ENCODE measurements at regions not wholly inside any gene's neighbourhood (a gene's known extent, or its start where the extent isn't known, plus 50 kb on each side); places are given as distances from the start of the nearest gene placed in this dataset.
"Not testable (repeated sequence)": the region's sequence is repeated elsewhere in the genome, so short reads cannot be mapped to it uniquely, and the experiment has no call there.

- Histone ChIP-seq H3K4me3 (ENCODE audit: low read length in 2 of 2) (no peak overlapping the region), H3K9me3 (ENCODE audit: control insufficient read depth, low read length) (no peaks in the 10 kb centered on the region), H3K27ac (ENCODE audit: low read depth in 1 of 2, low read length in 2 of 2) (no peak overlapping the region), H3K4me1 (ENCODE audit: control insufficient read depth in 1 of 2, insufficient read depth in 2 of 2, low read length in 2 of 2) (no peaks in the 10 kb centered on the region), H3K36me3 (ENCODE audit: control insufficient read depth in 1 of 2, insufficient read depth in 2 of 2, low read length in 1 of 2) (no peaks in the 10 kb centered on the region), H3K27me3 (ENCODE audit: control insufficient read depth in 1 of 2, insufficient read depth in 2 of 2, low read length in 1 of 2) (no peaks in the 10 kb centered on the region)
- ATAC-seq (ENCODE audit: low FRiP score) (no peak), DNase-seq (no peak)
- intact Hi-C loops (cut with DNase I), result no loop called here
- 75 to 81% methylated on average over 2 of the region's 2 CpGs for WGBS, 2 donors
These were observed 306.0 kb upstream of the HS3ST5 start for GRCh38 chr6:114648847-114649246.

GRCh38 chr6:114638341-114638740 lies 295.5 kb upstream of the HS3ST5 start:
- ATAC-seq (ENCODE audit: low FRiP score) (no peak), DNase-seq (no peak)
- no peaks in the 10 kb centered on the region for H3K27me3 ChIP-seq (ENCODE audit: control insufficient read depth in 1 of 2, insufficient read depth in 2 of 2, low read length in 1 of 2)
- intact Hi-C loops (cut with DNase I), result no loop called here
- H3K9me3 ChIP-seq (ENCODE audit: control insufficient read depth, low read length), result peaks cover 1% of the 10 kb centered on the region
- 16 to 21% methylated on average over 4 of the region's 4 CpGs for WGBS, 2 donors
- no peak overlapping the region for H3K4me3 ChIP-seq (ENCODE audit: low read length in 2 of 2)
- no peaks in the 10 kb centered on the region for H3K36me3 ChIP-seq (ENCODE audit: control insufficient read depth in 1 of 2, insufficient read depth in 2 of 2, low read length in 1 of 2)
- H3K27ac ChIP-seq (ENCODE audit: low read depth in 1 of 2, low read length in 2 of 2), result no peak overlapping the region
- H3K4me1 ChIP-seq (ENCODE audit: control insufficient read depth in 1 of 2, insufficient read depth in 2 of 2, low read length in 2 of 2), result no peaks in the 10 kb centered on the region

- DNase-seq, result no peak
- no peak for ATAC-seq (ENCODE audit: low FRiP score)
- Histone ChIP-seq H3K4me3 (ENCODE audit: low read length in 2 of 2) (no peak overlapping the region), H3K27me3 (ENCODE audit: control insufficient read depth in 1 of 2, insufficient read depth in 2 of 2, low read length in 1 of 2) (no peaks in the 10 kb centered on the region), H3K27ac (ENCODE audit: low read depth in 1 of 2, low read length in 2 of 2) (no peak overlapping the region), H3K9me3 (ENCODE audit: control insufficient read depth, low read length) (peaks cover 1% of the 10 kb centered on the region), H3K4me1 (ENCODE audit: control insufficient read depth in 1 of 2, insufficient read depth in 2 of 2, low read length in 2 of 2) (no peaks in the 10 kb centered on the region), H3K36me3 (ENCODE audit: control insufficient read depth in 1 of 2, insufficient read depth in 2 of 2, low read length in 1 of 2) (no peaks in the 10 kb centered on the region)
- intact Hi-C loops (cut with DNase I), result no loop called here
These were observed 291.2 kb upstream of the HS3ST5 start for GRCh38 chr6:114634016-114634415.

- not testable (repeated sequence) for ATAC-seq (ENCODE audit: low FRiP score)
These were observed 283.4 kb upstream of the HS3ST5 start for GRCh38 chr6:114626226-114626625.

GRCh38 chr6:114619621-114620200 lies 276.9 kb upstream of the HS3ST5 start:
- Histone ChIP-seq H3K4me1 (ENCODE audit: control insufficient read depth in 1 of 2, insufficient read depth in 2 of 2, low read length in 2 of 2) (no peaks in the 10 kb centered on the region), H3K27me3 (ENCODE audit: control insufficient read depth in 1 of 2, insufficient read depth in 2 of 2, low read length in 1 of 2) (no peaks in the 10 kb centered on the region), H3K36me3 (ENCODE audit: control insufficient read depth in 1 of 2, insufficient read depth in 2 of 2, low read length in 1 of 2) (no peaks in the 10 kb centered on the region), H3K4me3 (ENCODE audit: low read length in 2 of 2) (no peak overlapping the region), H3K27ac (ENCODE audit: low read depth in 1 of 2, low read length in 2 of 2) (no peak overlapping the region), H3K9me3 (ENCODE audit: control insufficient read depth, low read length) (peaks cover 2% of the 10 kb centered on the region)
- 4 to 12% methylated on average over 2 of the region's 2 CpGs for WGBS, 2 donors
- intact Hi-C loops (cut with DNase I), result no loop called here
- DNase-seq, result no peak
- ATAC-seq (ENCODE audit: low FRiP score), result no peak

More at GRCh38 chr6:114626226-114626625, 283.4 kb upstream of the HS3ST5 start:
- H3K27me3 ChIP-seq (ENCODE audit: control insufficient read depth in 1 of 2, insufficient read depth in 2 of 2, low read length in 1 of 2); H3K4me3 ChIP-seq (ENCODE audit: low read length in 2 of 2); H3K36me3 ChIP-seq (ENCODE audit: control insufficient read depth in 1 of 2, insufficient read depth in 2 of 2, low read length in 1 of 2); DNase-seq; intact Hi-C loops (cut with DNase I); H3K9me3 ChIP-seq (ENCODE audit: control insufficient read depth, low read length); H3K4me1 ChIP-seq (ENCODE audit: control insufficient read depth in 1 of 2, insufficient read depth in 2 of 2, low read length in 2 of 2); H3K27ac ChIP-seq (ENCODE audit: low read depth in 1 of 2, low read length in 2 of 2): not testable (repeated sequence)
- WGBS, 2 donors, result 91 to 98% methylated on average over 1 of the region's 1 CpG

GRCh38 chr6:114611696-114612095 lies 268.9 kb upstream of the HS3ST5 start:
- intact Hi-C loops (cut with DNase I), result no loop called here
- Histone ChIP-seq H3K4me3 (ENCODE audit: low read length in 2 of 2) (no peak overlapping the region), H3K27me3 (ENCODE audit: control insufficient read depth in 1 of 2, insufficient read depth in 2 of 2, low read length in 1 of 2) (no peaks in the 10 kb centered on the region), H3K9me3 (ENCODE audit: control insufficient read depth, low read length) (no peaks in the 10 kb centered on the region), H3K27ac (ENCODE audit: low read depth in 1 of 2, low read length in 2 of 2) (no peak overlapping the region), H3K4me1 (ENCODE audit: control insufficient read depth in 1 of 2, insufficient read depth in 2 of 2, low read length in 2 of 2) (no peaks in the 10 kb centered on the region), H3K36me3 (ENCODE audit: control insufficient read depth in 1 of 2, insufficient read depth in 2 of 2, low read length in 1 of 2) (no peaks in the 10 kb centered on the region)
- DNase-seq (no peak), ATAC-seq (ENCODE audit: low FRiP score) (no peak)

- WGBS, 2 donors, result 35 to 36% methylated on average over 2 of the region's 2 CpGs
- DNase-seq, result no peak
- Histone ChIP-seq H3K36me3 (ENCODE audit: control insufficient read depth in 1 of 2, insufficient read depth in 2 of 2, low read length in 1 of 2) (no peaks in the 10 kb centered on the region), H3K27ac (ENCODE audit: low read depth in 1 of 2, low read length in 2 of 2) (no peak overlapping the region), H3K27me3 (ENCODE audit: control insufficient read depth in 1 of 2, insufficient read depth in 2 of 2, low read length in 1 of 2) (no peaks in the 10 kb centered on the region), H3K4me1 (ENCODE audit: control insufficient read depth in 1 of 2, insufficient read depth in 2 of 2, low read length in 2 of 2) (no peaks in the 10 kb centered on the region), H3K4me3 (ENCODE audit: low read length in 2 of 2) (no peak overlapping the region), H3K9me3 (ENCODE audit: control insufficient read depth, low read length) (no peaks in the 10 kb centered on the region)
- no peak for ATAC-seq (ENCODE audit: low FRiP score)
- intact Hi-C loops (cut with DNase I), result no loop called here
These were observed 265.3 kb upstream of the HS3ST5 start for GRCh38 chr6:114608091-114608490.

GRCh38 chr6:114605656-114606055 lies 262.8 kb upstream of the HS3ST5 start:
- no peak for ATAC-seq (ENCODE audit: low FRiP score)
- no peak for DNase-seq
- Histone ChIP-seq H3K27ac (ENCODE audit: low read depth in 1 of 2, low read length in 2 of 2) (no peak overlapping the region), H3K27me3 (ENCODE audit: control insufficient read depth in 1 of 2, insufficient read depth in 2 of 2, low read length in 1 of 2) (no peaks in the 10 kb centered on the region), H3K4me1 (ENCODE audit: control insufficient read depth in 1 of 2, insufficient read depth in 2 of 2, low read length in 2 of 2) (no peaks in the 10 kb centered on the region), H3K9me3 (ENCODE audit: control insufficient read depth, low read length) (no peaks in the 10 kb centered on the region), H3K36me3 (ENCODE audit: control insufficient read depth in 1 of 2, insufficient read depth in 2 of 2, low read length in 1 of 2) (no peaks in the 10 kb centered on the region), H3K4me3 (ENCODE audit: low read length in 2 of 2) (no peak overlapping the region)
- 76 to 79% methylated on average over 3 of the region's 3 CpGs for WGBS, 2 donors
- intact Hi-C loops (cut with DNase I), result no loop called here

GRCh38 chr6:114600381-114600780 lies 257.6 kb upstream of the HS3ST5 start:
- Histone ChIP-seq H3K27ac (ENCODE audit: low read depth in 1 of 2, low read length in 2 of 2) (no peak overlapping the region), H3K27me3 (ENCODE audit: control insufficient read depth in 1 of 2, insufficient read depth in 2 of 2, low read length in 1 of 2) (no peaks in the 10 kb centered on the region), H3K9me3 (ENCODE audit: control insufficient read depth, low read length) (no peaks in the 10 kb centered on the region), H3K4me1 (ENCODE audit: control insufficient read depth in 1 of 2, insufficient read depth in 2 of 2, low read length in 2 of 2) (no peaks in the 10 kb centered on the region), H3K36me3 (ENCODE audit: control insufficient read depth in 1 of 2, insufficient read depth in 2 of 2, low read length in 1 of 2) (no peaks in the 10 kb centered on the region), H3K4me3 (ENCODE audit: low read length in 2 of 2) (no peak overlapping the region)
- ATAC-seq (ENCODE audit: low FRiP score), result no peak
- WGBS, 2 donors, result 42 to 51% methylated on average over 1 of the region's 1 CpG
- DNase-seq, result no peak
- intact Hi-C loops (cut with DNase I), result no loop called here
